GM19239 (cell line): ENCODE measurements at regions not wholly inside any gene's neighbourhood (a gene's known extent, or its start where the extent isn't known, plus 50 kb on each side); places are given as distances from the start of the nearest gene placed in this dataset.

Source experiments
- DNase-seq: peaks from one replicate; pipeline ENCODE4 v3.0.0; 2011; ENCODE audit warnings: low spot score; ENCODE audit not compliant: insufficient read length
- FAIRE-seq: peaks from 2 replicates; lab custom pipeline; 2011; peaks lifted over from hg19 to GRCh38; lab: Jason Lieb, UNC

- no peak for DNase-seq
- FAIRE-seq = no peak
These were observed 167.4 kb downstream of the MN1 start for GRCh38 chr22:27634043-27634740.

GRCh38 chr22:27635435-27635834 is 166.1 kb downstream of the MN1 start:
- no peak for FAIRE-seq

GRCh38 chr22:27635852-27636251 is 165.7 kb downstream of the MN1 start:
- no peak for DNase-seq
- FAIRE-seq = no peak

More at GRCh38 chr22:27635435-27635834, 166.1 kb downstream of the MN1 start:
- no peak for DNase-seq

- DNase-seq (no peak), FAIRE-seq (no peak)
These were observed 164.6 kb downstream of the MN1 start for GRCh38 chr22:27636716-27637508.

- FAIRE-seq = no peak
- no peak for DNase-seq
These were observed 164.0 kb downstream of the MN1 start for GRCh38 chr22:27637604-27638003.

GRCh38 chr22:27638329-27639233 is 163.0 kb downstream of the MN1 start:
- FAIRE-seq (no peak), DNase-seq (no peak)

GRCh38 chr22:27639248-27640086 is 162.1 kb downstream of the MN1 start:
- DNase-seq = no peak
- no peak for FAIRE-seq

- DNase-seq (no peak), FAIRE-seq (no peak)
These were observed 160.3 kb downstream of the MN1 start for GRCh38 chr22:27641049-27641795.

GRCh38 chr22:27642104-27642800 is 159.3 kb downstream of the MN1 start:
- no peak for DNase-seq
- no peak for FAIRE-seq

GRCh38 chr22:27643907-27644306 is 157.6 kb downstream of the MN1 start:
- DNase-seq (no peak), FAIRE-seq (no peak)

- no peak for DNase-seq
- FAIRE-seq = no peak
These were observed 157.0 kb downstream of the MN1 start for GRCh38 chr22:27644566-27644965.

GRCh38 chr22:27647540-27647939 is 154.0 kb downstream of the MN1 start:
- FAIRE-seq (no peak), DNase-seq (no peak)

- FAIRE-seq = no peak
- no peak for DNase-seq
These were observed 153.5 kb downstream of the MN1 start for GRCh38 chr22:27648074-27648473.

GRCh38 chr22:27648853-27649252 is 152.7 kb downstream of the MN1 start:
- FAIRE-seq = no peak

GRCh38 chr22:27650572-27650971 is 151.0 kb downstream of the MN1 start:
- no peak for FAIRE-seq
- no peak for DNase-seq

More at GRCh38 chr22:27648853-27649252, 152.7 kb downstream of the MN1 start:
- DNase-seq = no peak

- FAIRE-seq (no peak), DNase-seq (no peak)
These were observed 150.6 kb downstream of the MN1 start for GRCh38 chr22:27650985-27651384.

- no peak for FAIRE-seq
- no peak for DNase-seq
These were observed 150.1 kb downstream of the MN1 start for GRCh38 chr22:27651486-27651885.
